Stimulated activated CD4-positive, alpha-beta T cell treated with anti-CD3 and anti-CD28 coated beads, Interleukin-2, amount 100 ng/mL, for 48 hours (primary cell): ENCODE measurements at regions not wholly inside any gene's neighbourhood (a gene's known extent, or its start where the extent isn't known, plus 50 kb on each side); places are given as distances from the start of the nearest gene placed in this dataset.

Experiments used
- DNase-seq, 2 donors: peaks; one replicate each; pipeline ENCODE4 v3.0.0-alpha.2; 2020

DNA sequence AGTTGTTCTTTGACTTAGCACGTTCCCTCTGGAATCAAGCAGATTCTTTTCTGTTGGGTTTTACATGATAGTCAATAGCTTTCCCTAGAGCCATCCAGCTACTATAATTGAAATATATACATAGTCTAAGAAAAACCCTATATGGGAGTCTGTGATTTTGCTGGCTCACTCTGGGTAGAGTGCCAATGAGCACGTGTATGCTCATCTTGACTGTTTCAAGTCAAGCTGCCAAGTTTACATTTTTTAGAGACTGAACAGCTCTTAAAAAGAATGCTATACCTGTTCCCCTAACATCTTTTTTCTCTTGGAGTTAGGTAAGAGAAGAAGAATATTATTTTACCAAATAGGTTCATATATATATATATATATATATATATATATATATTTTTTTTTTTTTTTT lies 182.8 kb upstream of the NRIP1 start:
- no peak for DNase-seq

DNA sequence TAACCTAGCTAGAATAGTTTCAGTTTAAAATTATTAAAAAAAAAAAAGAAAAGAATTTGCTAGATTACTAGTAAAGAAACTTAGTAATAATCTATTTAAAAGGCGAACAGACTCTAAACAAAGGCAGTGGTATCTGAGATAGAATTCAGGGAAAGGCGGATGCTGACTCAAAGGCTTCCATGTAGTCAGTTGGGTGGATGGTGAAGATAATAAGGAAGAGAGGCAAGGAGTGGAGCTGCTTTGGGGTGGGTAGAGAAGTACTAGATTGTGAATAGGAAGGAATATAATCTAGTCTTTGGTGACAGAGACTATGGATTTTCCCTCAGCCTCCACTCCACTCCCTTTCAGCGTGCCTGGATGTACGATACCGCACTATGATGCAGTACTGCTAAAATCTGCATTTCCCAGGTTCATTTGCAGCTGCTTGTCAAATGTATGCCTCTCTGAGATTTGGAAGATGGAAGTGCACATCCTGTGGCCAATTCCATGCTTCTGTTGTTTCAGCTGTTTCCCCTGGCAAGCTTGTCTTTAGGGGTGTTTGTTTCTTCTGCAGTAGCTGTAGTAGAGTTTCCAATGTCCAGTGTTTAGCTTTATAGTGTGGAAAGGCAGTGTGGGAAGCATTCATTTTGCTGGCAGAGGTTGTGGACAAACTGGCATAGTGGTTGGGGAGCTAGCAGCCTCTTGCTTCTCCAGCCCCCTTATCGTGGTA lies 184.6 kb upstream of the NRIP1 start:
- DNase-seq: no peak

DNA sequence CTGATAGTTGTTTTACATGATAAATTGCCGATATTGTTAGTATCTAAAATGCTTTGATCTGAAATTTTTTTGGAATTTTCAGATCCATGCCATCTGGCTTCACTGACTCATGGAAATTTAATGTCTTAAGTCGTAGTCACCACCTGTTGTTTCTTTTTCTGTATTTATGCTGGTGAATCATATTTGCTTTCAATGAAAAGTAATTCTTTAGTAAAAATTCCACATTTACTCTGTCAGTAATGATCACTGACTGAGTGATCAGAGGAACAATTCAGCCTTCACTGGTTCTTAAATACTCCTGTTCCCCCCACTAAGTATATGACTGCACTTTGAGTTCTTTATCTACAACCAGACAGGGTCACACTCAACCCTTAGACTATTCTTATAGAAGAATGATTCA lies 185.6 kb upstream of the NRIP1 start:
- DNase-seq: no peak

DNA sequence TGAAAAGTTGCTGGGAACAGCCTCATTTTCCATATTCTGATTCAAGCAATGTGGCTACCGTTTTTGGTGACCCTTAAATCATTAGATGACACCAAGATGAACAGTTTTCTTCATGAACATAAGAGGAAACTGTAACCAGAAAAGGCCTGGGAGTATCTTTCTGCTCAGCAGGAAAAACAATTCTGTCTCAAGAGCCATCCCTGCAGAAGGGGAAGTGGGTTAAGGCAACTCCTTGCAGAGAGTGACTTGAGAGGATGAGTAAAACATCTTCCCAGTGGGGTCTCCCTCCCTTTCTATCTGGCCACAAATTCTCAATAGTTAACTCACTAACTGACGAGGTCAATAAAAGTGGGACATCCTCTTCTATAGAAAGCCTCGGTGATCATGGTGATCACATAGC lies 187.6 kb upstream of the NRIP1 start:
- DNase-seq: no peak

DNA sequence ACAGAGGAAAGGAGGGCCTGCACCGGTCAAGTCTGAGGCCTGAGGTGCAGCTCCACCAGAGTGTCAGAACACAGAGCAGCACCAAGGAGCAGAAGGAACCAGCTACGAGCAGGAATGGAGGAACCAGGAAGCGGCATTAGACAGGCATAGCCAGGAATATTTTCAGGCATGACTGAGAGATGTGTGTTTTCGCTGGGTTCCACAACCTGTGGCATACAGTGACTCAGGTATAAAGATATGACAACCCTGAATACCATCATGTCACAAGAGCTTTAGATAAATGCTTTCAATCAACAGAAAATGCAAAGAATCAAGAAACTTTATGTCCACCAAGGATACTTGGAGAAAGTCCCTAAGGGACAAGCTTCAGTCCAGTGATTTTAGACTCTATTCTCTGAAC lies 189.3 kb upstream of the NRIP1 start:
- DNase-seq: no peak

DNA sequence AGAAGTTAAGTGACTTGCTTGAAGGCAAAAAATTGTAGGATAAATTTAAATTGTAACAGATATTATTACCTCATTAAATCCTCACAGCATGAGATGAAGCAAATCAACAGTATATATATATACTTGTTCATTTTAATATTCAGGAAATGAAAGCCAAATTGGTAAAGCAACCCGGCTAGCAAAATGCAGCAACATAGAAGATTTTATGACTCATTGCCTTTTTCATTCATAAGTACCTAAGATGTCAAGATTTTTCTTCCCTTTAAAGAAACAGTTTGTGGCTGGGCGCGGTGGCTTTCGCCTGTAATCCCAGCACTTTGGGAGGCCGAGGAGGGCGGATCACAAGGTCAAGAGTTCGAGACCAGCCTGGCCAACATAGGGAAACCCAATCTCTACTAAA lies 190.5 kb upstream of the NRIP1 start:
- no peak for DNase-seq

DNA sequence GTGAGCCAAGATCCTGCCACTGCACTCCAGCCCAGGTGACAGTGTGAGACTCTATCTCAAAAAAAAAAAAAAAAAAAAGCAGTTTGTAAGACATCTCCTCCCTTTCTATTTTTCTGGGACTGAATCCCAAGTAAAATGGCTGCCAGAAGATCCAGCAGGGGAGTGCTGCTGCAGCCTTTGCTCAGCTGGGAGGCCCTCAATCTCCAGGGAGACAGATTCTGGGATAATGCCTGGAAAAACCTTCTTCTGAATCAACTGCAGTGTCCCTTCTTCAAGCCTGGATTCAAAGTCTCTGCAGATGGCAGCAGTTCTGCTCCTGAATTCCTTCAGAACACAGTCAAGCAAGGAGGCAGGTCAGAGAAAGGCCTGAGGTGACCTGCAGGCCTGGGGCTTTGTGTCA lies 191.0 kb upstream of the NRIP1 start:
- no peak for DNase-seq

DNA sequence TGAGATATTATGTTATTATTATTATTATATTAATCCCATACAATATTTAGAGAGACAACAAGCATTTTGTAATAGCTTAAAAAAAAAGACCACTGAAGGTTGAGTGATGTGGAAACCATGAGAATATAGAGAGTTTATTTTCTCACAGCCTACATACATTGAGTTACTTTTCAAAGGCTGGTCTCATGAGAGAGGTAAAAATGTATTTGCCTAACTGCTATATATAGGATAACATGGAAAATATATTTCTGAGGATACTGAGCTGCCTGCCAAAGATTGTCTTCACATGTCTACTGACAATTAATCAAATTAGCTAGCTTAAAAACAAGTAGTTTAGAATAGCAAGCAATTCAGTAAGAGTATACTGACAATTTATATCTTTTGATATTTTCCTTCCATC lies 192.2 kb upstream of the NRIP1 start:
- DNase-seq: no peak

DNA sequence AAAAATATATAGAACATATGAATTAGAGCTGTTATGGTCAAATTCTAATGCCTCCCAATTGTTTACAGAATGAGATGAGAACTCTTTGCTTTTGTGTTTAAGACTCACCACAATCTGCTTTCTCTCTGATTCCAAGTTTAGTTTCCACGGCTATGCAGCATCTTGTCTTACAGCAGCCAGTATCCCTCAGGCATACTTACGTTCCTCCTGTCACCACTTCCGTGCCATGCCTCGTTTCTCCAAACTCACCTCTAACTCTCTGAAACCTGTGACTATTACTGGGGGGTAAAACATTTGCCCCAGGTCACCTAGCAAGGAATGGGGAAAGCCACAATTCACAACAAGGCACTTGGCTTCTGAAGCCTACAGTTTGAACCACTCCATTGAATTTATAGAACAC lies 192.8 kb upstream of the NRIP1 start:
- no peak for DNase-seq

DNA sequence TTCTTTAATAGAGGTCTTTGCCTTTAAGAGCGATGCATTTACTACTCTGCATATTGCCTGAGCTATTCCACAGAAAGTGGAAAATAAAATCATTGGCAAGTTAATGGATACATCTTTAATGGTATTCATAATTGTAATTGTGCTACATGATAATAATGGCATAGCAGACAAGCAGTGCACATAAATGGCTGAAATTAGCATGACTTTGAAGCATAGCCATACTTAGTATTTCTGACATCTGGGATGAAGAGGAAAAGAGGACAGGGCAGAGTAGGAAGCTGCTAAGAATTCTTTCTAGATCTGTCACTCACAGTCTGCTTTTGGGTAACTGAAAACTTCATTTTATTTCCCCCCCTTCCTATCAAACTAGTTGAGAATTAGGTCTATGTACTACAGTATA lies 195.0 kb upstream of the NRIP1 start:
- no peak for DNase-seq

DNA sequence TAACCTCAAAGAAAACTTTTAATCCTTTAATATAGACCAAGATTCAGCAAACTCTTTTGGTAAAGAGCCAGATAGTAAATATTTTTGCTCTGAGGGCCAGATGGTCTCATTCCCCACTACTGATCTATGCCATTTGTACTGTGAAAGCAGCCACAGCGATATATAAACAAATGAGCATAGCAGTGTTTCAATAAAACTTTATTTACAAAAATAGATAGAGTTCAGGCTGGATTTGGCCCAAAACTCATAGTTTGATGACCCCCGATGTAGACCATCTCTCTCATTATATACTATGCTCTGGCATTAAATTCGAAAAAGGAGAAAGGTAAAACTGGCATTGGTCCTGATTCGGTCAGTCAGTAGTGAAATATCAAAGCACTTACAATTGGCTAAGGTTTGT lies 195.8 kb upstream of the NRIP1 start:
- no peak for DNase-seq

DNA sequence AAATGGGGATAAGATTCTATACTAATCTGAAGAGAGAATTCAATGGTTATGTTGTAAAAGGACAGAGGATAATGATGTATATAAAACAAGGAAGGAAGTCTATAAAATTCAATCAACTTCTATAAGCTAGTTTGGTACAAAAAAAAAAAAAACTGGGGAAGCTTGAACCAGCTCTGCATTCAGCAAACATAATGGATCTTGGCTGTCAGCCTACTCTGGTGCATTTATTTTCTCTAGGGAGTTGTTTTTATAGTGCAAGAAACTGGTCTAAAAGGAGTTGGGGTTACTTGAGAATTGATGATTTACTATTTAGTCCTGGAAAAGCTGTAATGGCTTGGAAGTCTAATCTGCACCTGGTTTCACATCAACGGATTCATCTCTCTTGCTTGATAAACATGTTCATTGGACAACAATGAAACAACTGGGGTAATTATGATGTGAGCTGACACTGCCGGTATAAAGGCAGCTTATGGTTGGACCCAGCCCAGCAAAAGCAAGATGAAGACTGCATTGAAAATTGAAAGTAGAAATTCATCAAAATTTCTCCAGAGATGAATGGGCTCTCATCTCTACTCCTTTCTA lies 199.4 kb upstream of the NRIP1 start:
- DNase-seq: no peak

DNA sequence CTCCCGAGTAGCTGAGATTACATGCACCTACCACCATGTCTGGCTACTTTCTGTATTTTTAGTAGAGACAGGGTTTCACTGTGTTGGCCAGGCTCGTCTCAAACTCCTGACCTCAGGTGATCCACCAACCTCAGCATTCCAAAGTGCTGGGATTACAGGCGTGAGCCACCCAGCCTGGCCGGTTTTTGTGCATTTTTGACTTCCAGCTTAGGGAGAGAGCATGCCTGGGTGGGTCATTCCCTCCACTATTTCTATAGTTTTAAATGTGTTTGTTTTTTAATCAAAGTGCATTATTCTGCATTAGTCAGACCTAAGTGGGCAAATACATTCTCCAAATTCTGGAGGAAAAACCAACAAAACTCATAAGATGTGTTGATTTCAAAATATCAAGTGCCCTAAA lies 207.4 kb upstream of the NRIP1 start:
- DNase-seq: no peak

DNA sequence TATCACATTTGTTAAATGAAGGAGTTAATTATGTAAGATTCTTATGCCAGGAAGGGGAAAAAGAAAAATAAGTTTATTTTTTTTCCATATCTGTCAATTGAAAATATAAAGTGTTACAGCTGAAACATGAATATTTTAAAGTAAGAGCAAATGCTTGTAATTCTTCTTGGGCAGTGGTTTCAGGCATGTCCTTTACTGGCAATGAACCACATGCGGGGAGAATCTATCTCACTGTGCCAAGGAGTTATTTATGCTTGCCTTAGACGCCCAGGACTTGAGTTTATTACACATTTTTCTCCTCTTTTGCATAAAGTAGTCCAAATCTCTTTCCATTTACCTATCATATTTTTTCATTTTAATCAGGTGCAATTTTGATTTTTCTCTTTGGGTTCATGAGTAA lies 207.8 kb upstream of the NRIP1 start:
- DNase-seq: no peak

DNA sequence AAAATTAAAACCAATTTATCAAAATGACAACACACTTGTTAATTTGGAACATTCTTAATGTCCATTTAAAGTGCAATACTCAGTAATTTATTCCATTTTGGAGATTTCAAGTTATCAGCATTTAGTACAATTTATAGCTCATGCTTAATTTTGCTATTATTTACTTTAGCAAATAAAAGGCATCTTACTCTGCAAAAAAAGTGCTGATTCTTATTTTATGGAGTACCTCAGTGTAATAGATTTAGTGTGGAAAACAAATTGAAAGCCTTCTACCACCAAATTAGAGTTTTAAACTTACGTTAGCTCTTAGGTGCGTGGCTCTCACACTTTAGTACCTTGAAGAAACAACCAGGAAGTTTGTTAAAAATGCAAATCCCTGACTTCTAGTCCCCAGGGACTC lies 208.4 kb upstream of the NRIP1 start:
- DNase-seq: no peak

DNA sequence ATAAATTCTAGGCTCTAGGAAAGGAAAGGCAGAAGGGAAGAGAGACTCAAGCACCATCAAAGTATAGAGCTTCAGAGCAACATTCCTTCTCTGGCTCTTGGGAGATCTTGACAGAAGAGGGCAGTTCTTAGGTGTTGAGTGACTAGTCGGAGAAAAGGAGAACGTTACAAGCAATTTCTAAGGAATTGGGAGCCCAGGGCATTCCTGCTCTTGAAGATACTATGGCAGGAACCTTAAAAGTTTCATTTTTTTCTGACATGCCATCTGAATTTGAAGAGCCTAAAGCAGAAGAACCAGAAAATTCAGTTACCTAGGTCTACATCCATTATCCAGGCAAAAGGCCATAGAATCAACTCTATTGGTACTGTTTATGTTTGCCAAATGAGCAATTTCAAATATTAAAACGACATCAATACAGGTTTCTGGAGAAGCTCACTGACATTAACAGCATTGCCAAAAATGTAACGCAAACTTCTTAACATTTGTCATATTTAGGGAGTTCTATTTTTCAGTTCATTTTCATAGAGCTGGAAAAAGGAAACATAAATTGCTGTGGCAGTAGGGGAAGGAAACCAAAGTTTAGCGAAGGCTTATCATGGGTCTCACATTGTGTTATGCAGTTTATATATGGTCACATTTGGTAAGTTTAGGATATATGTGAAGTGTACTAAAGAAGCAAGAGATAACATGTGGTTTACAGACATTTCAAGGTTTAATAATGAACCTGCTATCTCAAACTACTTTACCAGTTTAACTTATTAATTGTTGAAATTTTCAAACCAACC lies 210.1 kb upstream of the NRIP1 start:
- no peak for DNase-seq

DNA sequence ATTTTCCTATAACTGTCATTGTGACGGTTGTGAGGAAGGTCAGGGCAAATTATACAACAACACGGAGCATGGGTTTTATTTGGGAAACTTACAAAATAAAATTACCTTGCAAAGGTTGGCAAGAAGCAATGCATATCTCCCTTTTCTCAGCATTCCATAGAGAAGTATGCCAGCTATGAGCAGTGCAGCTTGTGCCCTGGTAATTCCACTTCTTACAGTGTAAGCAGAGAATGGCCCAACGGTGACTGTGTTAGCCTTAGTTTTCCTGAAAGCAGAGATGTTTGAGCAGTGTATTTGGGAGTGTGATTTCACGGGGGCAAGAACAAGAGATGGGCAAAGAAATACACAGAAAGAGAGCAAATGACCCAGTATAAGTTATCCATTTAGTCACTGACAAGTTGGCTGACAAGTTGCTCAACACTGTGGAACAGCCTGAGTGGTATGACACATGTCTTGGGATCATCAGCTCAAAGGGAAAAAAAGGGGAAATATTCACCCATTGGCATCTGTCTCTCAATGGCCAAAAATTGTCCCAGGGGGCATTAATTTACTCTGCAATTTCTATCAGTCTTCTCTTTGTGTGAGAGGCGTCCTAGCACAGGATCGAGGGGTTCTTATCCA lies 210.9 kb upstream of the NRIP1 start:
- DNase-seq: no peak

DNA sequence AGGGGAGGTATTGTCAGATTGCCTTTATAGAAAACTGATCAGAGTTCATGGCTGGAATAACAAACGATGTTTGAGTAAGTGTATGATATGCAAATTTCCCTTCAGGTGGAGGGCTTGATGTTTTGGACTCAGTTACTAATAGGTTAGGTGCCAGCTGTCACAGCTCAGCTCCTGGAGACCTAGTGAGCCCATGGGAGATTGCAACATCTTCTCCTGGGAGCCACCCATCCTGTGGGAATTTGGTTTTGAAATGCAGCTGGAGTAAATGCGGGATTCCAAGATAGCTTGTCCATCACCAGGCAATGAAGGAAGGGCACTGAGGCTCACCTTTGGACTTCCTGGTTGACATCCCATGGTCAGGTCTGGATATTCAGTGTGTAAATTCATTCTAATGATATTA lies 211.4 kb upstream of the NRIP1 start:
- DNase-seq: no peak

DNA sequence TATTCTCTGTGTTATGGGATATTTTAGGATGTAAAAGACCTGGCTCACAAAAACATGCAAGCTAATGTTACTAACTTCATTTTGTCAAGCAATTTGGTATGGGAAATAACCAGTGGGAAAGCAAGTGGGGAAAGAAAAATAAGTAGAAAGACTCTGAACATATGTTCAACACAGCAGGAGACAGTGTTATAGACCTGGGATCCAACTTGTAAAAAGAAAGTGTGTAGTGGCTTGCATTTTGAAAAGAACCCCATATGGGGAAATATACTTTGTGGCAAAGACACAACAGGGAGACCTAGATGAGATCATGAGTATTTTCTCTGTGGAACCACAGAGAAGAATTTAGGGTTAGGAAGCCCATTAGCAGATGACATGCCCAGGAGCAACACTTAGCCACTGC lies 212.7 kb upstream of the NRIP1 start:
- DNase-seq: no peak

DNA sequence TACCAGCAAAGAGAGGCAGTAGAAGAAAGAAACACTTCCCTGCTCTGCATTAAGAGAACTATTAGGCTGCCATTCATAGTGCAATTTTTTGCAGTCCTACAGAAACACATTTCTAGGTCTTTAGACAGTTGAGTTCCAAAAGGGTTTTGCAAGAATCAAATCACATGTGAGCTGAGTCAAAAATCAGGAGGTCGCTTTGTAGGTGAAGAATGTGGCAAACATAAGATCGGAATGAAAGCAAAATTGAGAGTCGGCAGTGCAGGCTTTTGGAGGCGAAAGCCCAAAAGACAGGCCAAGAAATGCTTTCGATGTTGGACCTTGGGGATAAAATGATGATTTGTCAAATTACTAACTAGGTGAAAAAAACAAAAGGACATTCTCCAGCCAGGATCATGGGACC lies 213.5 kb upstream of the NRIP1 start:
- no peak for DNase-seq

DNA sequence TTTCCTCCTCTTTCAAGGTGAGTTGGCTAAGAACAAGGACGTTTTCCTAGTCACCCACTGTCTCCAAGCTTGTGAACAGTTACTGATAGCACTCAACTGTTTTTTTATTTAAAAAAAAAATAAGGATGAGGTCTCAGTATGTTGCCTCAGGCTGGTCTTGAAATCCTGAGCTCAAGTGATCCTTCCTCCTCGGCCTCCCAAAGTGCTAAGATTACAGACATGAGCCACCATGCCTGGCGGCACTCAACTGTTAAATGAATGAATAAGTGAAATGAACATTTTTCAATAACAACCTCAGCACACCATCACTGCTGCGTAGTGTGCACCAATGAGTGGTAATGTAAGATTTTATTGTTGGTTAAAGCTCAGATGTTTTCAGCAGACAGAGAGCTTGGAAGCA lies 214.1 kb upstream of the NRIP1 start:
- no peak for DNase-seq

DNA sequence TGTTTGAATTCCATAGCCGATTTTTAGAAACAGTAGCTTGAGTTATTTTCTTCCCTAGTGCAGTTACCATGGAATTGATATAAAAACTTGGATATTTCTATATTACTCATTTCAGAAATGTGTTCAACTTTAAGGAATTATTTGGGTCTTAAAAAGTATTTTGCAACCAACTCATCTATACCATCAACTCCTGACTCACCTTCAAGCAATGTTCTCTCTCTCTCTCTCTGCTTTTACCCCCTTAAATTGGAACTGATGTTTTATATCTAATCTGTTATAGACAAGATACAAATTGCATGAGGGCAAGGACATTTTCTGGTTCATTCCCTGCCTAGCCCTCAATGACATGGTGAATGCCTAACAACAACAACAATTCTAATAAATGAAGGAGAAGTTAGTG lies 214.7 kb upstream of the NRIP1 start:
- DNase-seq: no peak

DNA sequence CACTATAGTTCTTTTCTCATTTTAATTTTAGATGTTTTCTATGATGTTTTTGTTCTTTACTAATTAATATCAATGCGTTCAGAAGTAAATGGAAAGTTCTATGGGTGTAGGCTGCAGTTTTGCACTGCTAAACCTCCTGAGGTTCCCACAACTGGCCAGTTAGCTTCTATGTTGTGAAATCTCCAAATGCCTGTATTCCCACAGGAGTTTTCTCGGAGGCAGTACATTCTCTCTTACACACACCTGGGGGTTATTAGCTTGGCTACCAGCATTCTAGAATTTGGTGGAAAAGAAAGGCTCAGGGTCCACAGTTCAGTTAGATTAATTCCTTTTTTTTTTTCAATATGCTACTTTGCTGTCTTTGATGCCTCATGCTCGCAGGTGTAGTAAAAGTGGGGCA lies 216.9 kb upstream of the NRIP1 start:
- no peak for DNase-seq

DNA sequence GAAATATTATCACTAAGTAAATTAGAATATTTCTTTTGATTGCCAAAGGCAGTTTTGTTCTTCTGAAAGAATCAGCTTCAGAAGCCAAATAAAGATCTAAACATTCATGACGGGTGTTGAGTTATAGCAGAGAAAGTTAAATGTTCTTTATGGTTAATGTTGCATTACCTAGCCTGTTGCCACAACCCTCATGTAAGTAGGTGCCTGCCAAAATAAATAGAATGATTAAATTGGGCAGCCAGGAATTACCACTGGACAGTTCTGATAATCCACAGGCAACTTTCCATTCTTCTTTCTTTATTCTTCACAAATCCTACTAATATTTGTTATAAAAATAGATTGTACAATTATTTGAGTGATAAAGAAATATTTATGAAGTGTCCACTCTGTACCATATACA lies 217.9 kb upstream of the NRIP1 start:
- no peak for DNase-seq
